HEK293 (cell line): ENCODE measurements at regions not wholly inside any gene's neighbourhood (a gene's known extent, or its start where the extent isn't known, plus 50 kb on each side); places are given as distances from the start of the nearest gene placed in this dataset.

Experiments used
- CTCF ChIA-PET: fragments of 350-600 bp; formaldehyde crosslinking; extraction: SDS; loops from one replicate; lab custom pipeline; 2021; ENCODE audit warnings: antibody characterized with exemption; lab: Yijun Ruan, JAX
- POLR2A ChIA-PET: fragments of 300-600 bp; formaldehyde crosslinking; extraction: SDS; loops from one replicate; lab custom pipeline; 2020; ENCODE audit warnings: antibody characterized with exemption, inconsistent platforms; lab: Yijun Ruan, JAX
- H3K27ac ChIP-seq: fragments of 200-500 bp; sonication (Bioruptor generic); 2 replicates; pipeline ENCODE4 v1.5.1; 2014; ENCODE audit warnings: low read depth, low read length, control low read depth, inconsistent platforms; ENCODE audit errors: extremely low read depth
- H3K36me3 ChIP-seq, 2 experiments: fragments of 200-500 bp in 1 of 2; sonication (Bioruptor generic) in 1 of 2; 1 replicate in 1 of 2; 2 replicates in 1 of 2; pipeline ENCODE4 v1.5.1; 2014 to 2017; ENCODE audit warnings: inconsistent platforms in 2 of 2, low read length in 2 of 2; ENCODE audit not compliant: control insufficient read depth in 2 of 2, insufficient read depth in 1 of 2
- H3K4me1 ChIP-seq: fragments of 200-500 bp; sonication (Bioruptor generic); 2 replicates; pipeline ENCODE4 v1.5.1; 2014; ENCODE audit warnings: mild to moderate bottlenecking, low read length, inconsistent platforms; ENCODE audit not compliant: control insufficient read depth, insufficient read depth
- H3K4me3 ChIP-seq: 2 replicates; pipeline ENCODE4 v1.5.1; 2011; ENCODE audit warnings: low read depth, mild to moderate bottlenecking, control low read depth, low read length, moderate library complexity
- H3K9me3 ChIP-seq: fragments of 200-500 bp; sonication (Bioruptor generic); 2 replicates; pipeline ENCODE4 v1.5.1; 2014; ENCODE audit warnings: low read depth, low read length, inconsistent platforms; ENCODE audit not compliant: control insufficient read depth, insufficient read depth
- GLI2 ChIP-seq: fragments of 450-650 bp; formaldehyde crosslinking; IDR thresholded peaks from 2 replicates; pipeline ENCODE4; 2017; ENCODE audit warnings: missing biosample characterization, missing genetic modification characterization, low read depth, borderline replicate concordance
- PBX3 ChIP-seq: sonication (generic); formaldehyde crosslinking; IDR thresholded peaks from 2 replicates; pipeline ENCODE4 v1.8.1; 2022; ENCODE audit warnings: mild to moderate bottlenecking, moderate library complexity, missing genetic modification reagents
- ZNF114 ChIP-seq: fragments of 450-650 bp; formaldehyde crosslinking; IDR thresholded peaks from 2 replicates; pipeline ENCODE4 v1.5.0; 2017; ENCODE audit warnings: missing biosample characterization, missing genetic modification characterization
- ZNF155 ChIP-seq: fragments of 450-650 bp; formaldehyde crosslinking; IDR thresholded peaks from 2 replicates; pipeline ENCODE4 v1.5.1; 2016; ENCODE audit warnings: missing biosample characterization, missing genetic modification characterization
- ZNF19 ChIP-seq: fragments of 450-650 bp; formaldehyde crosslinking; IDR thresholded peaks from 2 replicates; pipeline ENCODE4; 2016; ENCODE audit warnings: missing biosample characterization, missing genetic modification characterization, low read depth
- ZNF214 ChIP-seq: fragments of 450-650 bp; formaldehyde crosslinking; IDR thresholded peaks from 2 replicates; pipeline ENCODE4 v1.5.1; 2017; ENCODE audit warnings: missing biosample characterization, mild to moderate bottlenecking, missing genetic modification characterization, borderline replicate concordance
- ZNF274 ChIP-seq, 2 experiments: fragments of 200-500 bp in 1 of 2; fragments of 450-650 bp in 1 of 2; sonication (Bioruptor generic) in 1 of 2; formaldehyde crosslinking in 1 of 2; IDR thresholded peaks; 2 replicates each; pipeline versions ENCODE4 v1.5.1 to v1.6.1; 2014 to 2016; ENCODE audit warnings: borderline replicate concordance in 1 of 2, inconsistent platforms in 1 of 2, low read length in 1 of 2, missing biosample characterization in 1 of 2, missing genetic modification characterization in 1 of 2
- ZNF433 ChIP-seq: fragments of 450-650 bp; formaldehyde crosslinking; IDR thresholded peaks from 2 replicates; pipeline ENCODE4 v1.5.1; 2016; ENCODE audit warnings: missing biosample characterization, missing genetic modification characterization, low read depth
- ZNF558 ChIP-seq: fragments of 450-650 bp; formaldehyde crosslinking; IDR thresholded peaks from 2 replicates; pipeline ENCODE4 v1.5.1; 2016; ENCODE audit warnings: missing biosample characterization, missing genetic modification characterization
- ZNF561 ChIP-seq: fragments of 450-650 bp; IDR thresholded peaks from 2 replicates; pipeline ENCODE4 v1.5.1; 2018; ENCODE audit warnings: missing biosample characterization, missing genetic modification characterization, borderline replicate concordance
- ZNF580 ChIP-seq: fragments of 450-650 bp; formaldehyde crosslinking; IDR thresholded peaks from 2 replicates; pipeline ENCODE4 v1.5.1; 2016; ENCODE audit warnings: missing biosample characterization, missing genetic modification characterization
- ZNF785 ChIP-seq: fragments of 450-650 bp; formaldehyde crosslinking; IDR thresholded peaks from 2 replicates; pipeline ENCODE4 v1.5.1; 2016; ENCODE audit warnings: missing biosample characterization, missing genetic modification characterization
- ZNF830 ChIP-seq: fragments of 450-650 bp; IDR thresholded peaks from 2 replicates; pipeline ENCODE4 v1.5.0; 2018; ENCODE audit warnings: missing biosample characterization, missing genetic modification characterization, low read depth, mild to moderate bottlenecking, moderate library complexity
- TF ChIP-seq, protein P1 (sequence below): fragments of 450-650 bp; formaldehyde crosslinking; IDR thresholded peaks from 2 replicates; pipeline ENCODE4 v1.5.1; 2016; ENCODE audit warnings: missing biosample characterization, missing genetic modification characterization
- TF ChIP-seq, protein P2 (sequence below): fragments of 450-650 bp; formaldehyde crosslinking; IDR thresholded peaks from 2 replicates; pipeline ENCODE4 v1.5.1; 2016; ENCODE audit warnings: missing biosample characterization, missing genetic modification characterization, borderline replicate concordance
- TF ChIP-seq, protein P3 (sequence below): fragments of 450-650 bp; formaldehyde crosslinking; IDR thresholded peaks from 2 replicates; pipeline ENCODE4 v1.5.1; 2017; ENCODE audit warnings: missing biosample characterization, missing genetic modification characterization

- TF ChIP-seq ZNF561 (no peak), ZNF274 (IDR thresholded peaks at IDR 0.05; ENCODE audit: low read length) (no peak), ZNF274 (tag by site-specific recombination; IDR thresholded peaks at IDR 0.05; ENCODE audit: borderline replicate concordance) (no peak), ZNF155 (tag by site-specific recombination) (no peak), ZNF433 (no peak), ZNF558 (tag by site-specific recombination) (no peak), GLI2 (tag by site-specific recombination) (no peak)
- TF ChIP-seq, protein P1, sequence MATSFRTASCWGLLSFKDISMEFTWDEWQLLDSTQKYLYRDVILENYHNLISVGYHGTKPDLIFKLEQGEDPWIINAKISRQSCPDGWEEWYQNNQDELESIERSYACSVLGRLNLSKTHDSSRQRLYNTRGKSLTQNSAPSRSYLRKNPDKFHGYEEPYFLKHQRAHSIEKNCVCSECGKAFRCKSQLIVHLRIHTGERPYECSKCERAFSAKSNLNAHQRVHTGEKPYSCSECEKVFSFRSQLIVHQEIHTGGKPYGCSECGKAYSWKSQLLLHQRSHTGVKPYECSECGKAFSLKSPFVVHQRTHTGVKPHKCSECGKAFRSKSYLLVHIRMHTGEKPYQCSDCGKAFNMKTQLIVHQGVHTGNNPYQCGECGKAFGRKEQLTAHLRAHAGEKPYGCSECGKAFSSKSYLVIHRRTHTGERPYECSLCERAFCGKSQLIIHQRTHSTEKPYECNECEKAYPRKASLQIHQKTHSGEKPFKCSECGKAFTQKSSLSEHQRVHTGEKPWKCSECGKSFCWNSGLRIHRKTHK (tag by site-specific recombination), result no peak
Observed at GRCh38 chr12:46523863-46524770, 151.5 kb upstream of the SLC38A2 start (continued).

- H3K4me1 ChIP-seq, result no peaks in the 10 kb centered on the region
- POLR2A ChIA-PET, result no interaction called here
- TF ChIP-seq PBX3 (CRISPR knock-in tag) (no peak), ZNF214 (no peak), ZNF830 (no peak), ZNF785 (tag by site-specific recombination) (no peak), ZNF114 (tag by site-specific recombination) (no peak), ZNF19 (tag by site-specific recombination) (no peak), ZNF580 (no peak)
- TF ChIP-seq, protein P2, sequence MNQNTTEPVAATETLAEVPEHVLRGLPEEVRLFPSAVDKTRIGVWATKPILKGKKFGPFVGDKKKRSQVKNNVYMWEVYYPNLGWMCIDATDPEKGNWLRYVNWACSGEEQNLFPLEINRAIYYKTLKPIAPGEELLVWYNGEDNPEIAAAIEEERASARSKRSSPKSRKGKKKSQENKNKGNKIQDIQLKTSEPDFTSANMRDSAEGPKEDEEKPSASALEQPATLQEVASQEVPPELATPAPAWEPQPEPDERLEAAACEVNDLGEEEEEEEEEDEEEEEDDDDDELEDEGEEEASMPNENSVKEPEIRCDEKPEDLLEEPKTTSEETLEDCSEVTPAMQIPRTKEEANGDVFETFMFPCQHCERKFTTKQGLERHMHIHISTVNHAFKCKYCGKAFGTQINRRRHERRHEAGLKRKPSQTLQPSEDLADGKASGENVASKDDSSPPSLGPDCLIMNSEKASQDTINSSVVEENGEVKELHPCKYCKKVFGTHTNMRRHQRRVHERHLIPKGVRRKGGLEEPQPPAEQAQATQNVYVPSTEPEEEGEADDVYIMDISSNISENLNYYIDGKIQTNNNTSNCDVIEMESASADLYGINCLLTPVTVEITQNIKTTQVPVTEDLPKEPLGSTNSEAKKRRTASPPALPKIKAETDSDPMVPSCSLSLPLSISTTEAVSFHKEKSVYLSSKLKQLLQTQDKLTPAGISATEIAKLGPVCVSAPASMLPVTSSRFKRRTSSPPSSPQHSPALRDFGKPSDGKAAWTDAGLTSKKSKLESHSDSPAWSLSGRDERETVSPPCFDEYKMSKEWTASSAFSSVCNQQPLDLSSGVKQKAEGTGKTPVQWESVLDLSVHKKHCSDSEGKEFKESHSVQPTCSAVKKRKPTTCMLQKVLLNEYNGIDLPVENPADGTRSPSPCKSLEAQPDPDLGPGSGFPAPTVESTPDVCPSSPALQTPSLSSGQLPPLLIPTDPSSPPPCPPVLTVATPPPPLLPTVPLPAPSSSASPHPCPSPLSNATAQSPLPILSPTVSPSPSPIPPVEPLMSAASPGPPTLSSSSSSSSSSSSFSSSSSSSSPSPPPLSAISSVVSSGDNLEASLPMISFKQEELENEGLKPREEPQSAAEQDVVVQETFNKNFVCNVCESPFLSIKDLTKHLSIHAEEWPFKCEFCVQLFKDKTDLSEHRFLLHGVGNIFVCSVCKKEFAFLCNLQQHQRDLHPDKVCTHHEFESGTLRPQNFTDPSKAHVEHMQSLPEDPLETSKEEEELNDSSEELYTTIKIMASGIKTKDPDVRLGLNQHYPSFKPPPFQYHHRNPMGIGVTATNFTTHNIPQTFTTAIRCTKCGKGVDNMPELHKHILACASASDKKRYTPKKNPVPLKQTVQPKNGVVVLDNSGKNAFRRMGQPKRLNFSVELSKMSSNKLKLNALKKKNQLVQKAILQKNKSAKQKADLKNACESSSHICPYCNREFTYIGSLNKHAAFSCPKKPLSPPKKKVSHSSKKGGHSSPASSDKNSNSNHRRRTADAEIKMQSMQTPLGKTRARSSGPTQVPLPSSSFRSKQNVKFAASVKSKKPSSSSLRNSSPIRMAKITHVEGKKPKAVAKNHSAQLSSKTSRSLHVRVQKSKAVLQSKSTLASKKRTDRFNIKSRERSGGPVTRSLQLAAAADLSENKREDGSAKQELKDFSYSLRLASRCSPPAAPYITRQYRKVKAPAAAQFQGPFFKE (tag by site-specific recombination), result no peak
- TF ChIP-seq, protein P3, sequence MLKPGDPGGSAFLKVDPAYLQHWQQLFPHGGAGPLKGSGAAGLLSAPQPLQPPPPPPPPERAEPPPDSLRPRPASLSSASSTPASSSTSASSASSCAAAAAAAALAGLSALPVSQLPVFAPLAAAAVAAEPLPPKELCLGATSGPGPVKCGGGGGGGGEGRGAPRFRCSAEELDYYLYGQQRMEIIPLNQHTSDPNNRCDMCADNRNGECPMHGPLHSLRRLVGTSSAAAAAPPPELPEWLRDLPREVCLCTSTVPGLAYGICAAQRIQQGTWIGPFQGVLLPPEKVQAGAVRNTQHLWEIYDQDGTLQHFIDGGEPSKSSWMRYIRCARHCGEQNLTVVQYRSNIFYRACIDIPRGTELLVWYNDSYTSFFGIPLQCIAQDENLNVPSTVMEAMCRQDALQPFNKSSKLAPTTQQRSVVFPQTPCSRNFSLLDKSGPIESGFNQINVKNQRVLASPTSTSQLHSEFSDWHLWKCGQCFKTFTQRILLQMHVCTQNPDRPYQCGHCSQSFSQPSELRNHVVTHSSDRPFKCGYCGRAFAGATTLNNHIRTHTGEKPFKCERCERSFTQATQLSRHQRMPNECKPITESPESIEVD, result no peak
- H3K4me3 ChIP-seq, result no peak overlapping the region
- CTCF ChIA-PET, result interaction anchor here (0.6 kb wide), 1 partner anchor 78 kb away, joined by 3 read pairs; no protein-coding TSS in a partner anchor
- H3K9me3 ChIP-seq, result no peaks in the 10 kb centered on the region
- no peak overlapping the region for H3K27ac ChIP-seq
- no peaks in the 10 kb centered on the region for H3K36me3 ChIP-seq
Observed at GRCh38 chr12:46523446-46523845, 150.9 kb upstream of the SLC38A2 start.
